SU-DHL-6 (cell line): ENCODE measurements at regions not wholly inside any gene's neighbourhood (a gene's known extent, or its start where the extent isn't known, plus 50 kb on each side); places are given as distances from the start of the nearest gene placed in this dataset.

Experiments
- EZH2phosphoT487 ChIP-seq: fragments of 200-600 bp; sonication (generic), shearing (Covaris generic); conservative IDR thresholded peaks from 2 replicates; pipeline ENCODE4 v1.6.1; 2018; ENCODE audit warnings: mild to moderate bottlenecking, antibody characterized with exemption, low read length, moderate library complexity, mixed read lengths
- TF ChIP-seq, protein P1 (sequence below): fragments of 200-600 bp; sonication (generic); IDR thresholded peaks from one replicate; pipeline ENCODE4 v1.5.1; 2017; ENCODE audit warnings: antibody characterized with exemption, mild to moderate bottlenecking, low read length, moderate library complexity; ENCODE audit not compliant: insufficient read depth, poor library complexity, severe bottlenecking

DNA sequence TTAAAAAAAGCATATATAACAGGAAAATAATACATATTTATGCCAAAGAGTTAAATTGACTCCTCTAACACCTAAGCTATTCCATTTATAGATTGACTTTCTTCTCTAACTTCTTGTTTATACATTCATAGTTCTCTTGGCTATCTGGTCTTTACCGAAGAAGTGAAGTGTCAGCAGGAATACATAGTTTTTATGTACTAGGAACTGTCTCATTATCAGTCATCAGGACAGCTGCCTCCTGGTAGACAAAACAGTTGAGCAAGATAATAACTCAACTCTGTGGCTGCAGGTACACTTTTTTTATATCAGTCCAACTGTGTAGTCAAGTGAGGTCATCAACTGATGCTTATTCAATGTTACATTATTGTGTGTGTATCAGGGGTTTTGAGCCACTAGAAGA, 1436.0 kb upstream of the NUDT12 start:
- TF ChIP-seq, protein P1, sequence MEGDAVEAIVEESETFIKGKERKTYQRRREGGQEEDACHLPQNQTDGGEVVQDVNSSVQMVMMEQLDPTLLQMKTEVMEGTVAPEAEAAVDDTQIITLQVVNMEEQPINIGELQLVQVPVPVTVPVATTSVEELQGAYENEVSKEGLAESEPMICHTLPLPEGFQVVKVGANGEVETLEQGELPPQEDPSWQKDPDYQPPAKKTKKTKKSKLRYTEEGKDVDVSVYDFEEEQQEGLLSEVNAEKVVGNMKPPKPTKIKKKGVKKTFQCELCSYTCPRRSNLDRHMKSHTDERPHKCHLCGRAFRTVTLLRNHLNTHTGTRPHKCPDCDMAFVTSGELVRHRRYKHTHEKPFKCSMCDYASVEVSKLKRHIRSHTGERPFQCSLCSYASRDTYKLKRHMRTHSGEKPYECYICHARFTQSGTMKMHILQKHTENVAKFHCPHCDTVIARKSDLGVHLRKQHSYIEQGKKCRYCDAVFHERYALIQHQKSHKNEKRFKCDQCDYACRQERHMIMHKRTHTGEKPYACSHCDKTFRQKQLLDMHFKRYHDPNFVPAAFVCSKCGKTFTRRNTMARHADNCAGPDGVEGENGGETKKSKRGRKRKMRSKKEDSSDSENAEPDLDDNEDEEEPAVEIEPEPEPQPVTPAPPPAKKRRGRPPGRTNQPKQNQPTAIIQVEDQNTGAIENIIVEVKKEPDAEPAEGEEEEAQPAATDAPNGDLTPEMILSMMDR, result no peak
- TF ChIP-seq EZH2phosphoT487, result no peak
